ENCODE measurements at regions not wholly inside any gene's neighbourhood (a gene's known extent, or its start where the extent isn't known, plus 50 kb on each side); places are given as distances from the start of the nearest gene placed in this dataset.

DNA sequence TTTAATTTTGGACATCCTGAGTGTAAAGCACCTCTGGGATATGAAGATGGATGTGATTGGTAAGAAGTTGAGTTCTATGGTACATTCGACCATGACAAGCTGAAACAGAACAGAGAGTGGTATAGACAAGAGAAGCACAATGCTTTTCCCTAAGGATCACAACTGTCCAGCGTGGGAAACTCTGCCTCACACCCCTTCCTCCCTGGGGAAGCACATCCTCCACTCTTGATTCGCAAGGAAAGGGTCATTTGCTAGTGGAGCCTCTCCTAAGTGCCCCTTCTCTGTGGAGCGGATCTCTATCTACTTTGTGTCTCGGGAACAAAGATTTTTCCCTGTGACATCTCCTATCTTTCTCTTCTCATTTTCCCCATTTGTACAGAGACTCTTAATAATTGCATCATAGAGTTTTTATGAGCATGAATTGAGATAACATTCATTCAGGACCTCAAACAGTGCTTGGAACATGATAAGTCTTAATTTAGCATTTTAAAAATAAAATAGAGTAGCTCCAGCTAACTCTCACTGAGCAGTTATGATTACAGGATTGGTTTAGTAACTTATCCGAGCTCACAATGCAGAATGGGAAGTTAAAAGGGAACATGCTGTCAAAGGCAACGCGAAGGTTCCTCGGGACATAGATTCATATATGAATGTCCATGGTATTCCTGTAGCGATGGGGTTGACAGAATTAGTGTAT lies 775.2 kb downstream of the C6orf118 start:
- Histone ChIP-seq H3K4me1 (ENCODE audit: control insufficient read depth, insufficient read depth, low read length) (no peaks in the 10 kb centered on the region), H3K27me3 (ENCODE audit: control insufficient read depth in 1 of 2, insufficient read depth in 2 of 2, low read length in 2 of 2) (no peaks in the 10 kb centered on the region), H3K9me3 (ENCODE audit: control insufficient read depth in 2 of 2, low read length in 2 of 2) (no peaks in the 10 kb centered on the region), H3K9ac (ENCODE audit: low read length in 2 of 2) (no peak overlapping the region), H3K27ac (ENCODE audit: low read length) (no peak overlapping the region), H3K36me3 (ENCODE audit: control insufficient read depth in 2 of 2, insufficient read depth in 2 of 2, low read length in 2 of 2) (no peaks in the 10 kb centered on the region), H3K4me3 (ENCODE audit: low read length in 2 of 2) (no peak overlapping the region)

DNA sequence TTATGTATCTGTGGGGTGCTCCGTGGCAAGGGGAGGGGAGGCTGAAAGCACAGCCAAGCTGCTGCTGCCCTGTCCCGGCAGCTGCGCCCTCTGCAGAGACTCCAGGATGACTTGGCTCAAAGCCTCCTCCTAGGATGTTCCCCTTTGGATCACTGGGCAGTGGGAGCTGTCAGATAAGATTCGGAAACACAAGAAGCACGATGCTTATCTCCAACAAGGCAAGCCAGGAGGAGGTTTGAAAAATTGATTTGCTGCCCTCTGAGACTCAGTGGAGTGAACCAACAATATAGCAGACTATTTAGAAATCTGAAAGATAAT lies 776.4 kb downstream of the C6orf118 start:
- Histone ChIP-seq H3K36me3 (ENCODE audit: control insufficient read depth in 2 of 2, insufficient read depth in 2 of 2, low read length in 2 of 2) (no peaks in the 10 kb centered on the region), H3K27ac (ENCODE audit: low read length) (no peak overlapping the region), H3K4me1 (ENCODE audit: control insufficient read depth, insufficient read depth, low read length) (no peaks in the 10 kb centered on the region), H3K27me3 (ENCODE audit: control insufficient read depth in 1 of 2, insufficient read depth in 2 of 2, low read length in 2 of 2) (no peaks in the 10 kb centered on the region), H3K9me3 (ENCODE audit: control insufficient read depth in 2 of 2, low read length in 2 of 2) (no peaks in the 10 kb centered on the region), H3K9ac (ENCODE audit: low read length in 2 of 2) (no peak overlapping the region), H3K4me3 (ENCODE audit: low read length in 2 of 2) (no peak overlapping the region)

GRCh38 chr6:164532198-164533044 lies 777.0 kb downstream of the C6orf118 start:
- no peaks in the 10 kb centered on the region for H3K4me1 ChIP-seq (ENCODE audit: control insufficient read depth, insufficient read depth, low read length)
- no peaks in the 10 kb centered on the region for H3K9me3 ChIP-seq (ENCODE audit: control insufficient read depth in 2 of 2, low read length in 2 of 2)
- H3K36me3 ChIP-seq (ENCODE audit: control insufficient read depth in 2 of 2, insufficient read depth in 2 of 2, low read length in 2 of 2) = no peaks in the 10 kb centered on the region
- no peak overlapping the region for H3K9ac ChIP-seq (ENCODE audit: low read length in 2 of 2)
- no peaks in the 10 kb centered on the region for H3K27me3 ChIP-seq (ENCODE audit: control insufficient read depth in 1 of 2, insufficient read depth in 2 of 2, low read length in 2 of 2)
- no peak overlapping the region for H3K4me3 ChIP-seq (ENCODE audit: low read length in 2 of 2)
- H3K27ac ChIP-seq (ENCODE audit: low read length) = no peak overlapping the region

DNA sequence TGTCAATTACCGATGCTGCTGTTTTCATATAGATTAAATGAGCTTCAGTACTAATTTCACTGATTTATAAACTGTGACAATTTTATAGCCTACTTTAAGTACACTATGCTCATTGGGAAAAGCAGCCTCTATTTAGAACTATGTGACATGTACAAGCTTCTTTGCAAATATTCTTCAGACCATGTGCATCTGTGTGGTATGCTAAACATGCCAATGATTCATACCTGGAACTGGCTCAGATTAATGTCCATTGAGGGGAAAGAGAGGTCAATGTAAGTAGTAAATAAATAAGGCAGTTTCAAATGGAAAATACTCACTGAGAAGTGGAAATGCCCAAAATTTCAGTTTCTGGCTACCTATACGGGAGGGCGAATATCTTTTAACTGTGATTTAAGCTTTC lies 777.7 kb downstream of the C6orf118 start:
- no peaks in the 10 kb centered on the region for H3K36me3 ChIP-seq (ENCODE audit: control insufficient read depth in 2 of 2, insufficient read depth in 2 of 2, low read length in 2 of 2)
- no peaks in the 10 kb centered on the region for H3K9me3 ChIP-seq (ENCODE audit: control insufficient read depth in 2 of 2, low read length in 2 of 2)
- H3K4me1 ChIP-seq (ENCODE audit: control insufficient read depth, insufficient read depth, low read length) = no peaks in the 10 kb centered on the region
- H3K9ac ChIP-seq (ENCODE audit: low read length in 2 of 2) = no peak overlapping the region
- H3K27me3 ChIP-seq (ENCODE audit: control insufficient read depth in 1 of 2, insufficient read depth in 2 of 2, low read length in 2 of 2) = no peaks in the 10 kb centered on the region
- H3K4me3 ChIP-seq (ENCODE audit: low read length in 2 of 2) = no peak overlapping the region
- no peak overlapping the region for H3K27ac ChIP-seq (ENCODE audit: low read length)

GRCh38 chr6:164528539-164528938 lies 780.9 kb downstream of the C6orf118 start:
- no peaks in the 10 kb centered on the region for H3K27me3 ChIP-seq (ENCODE audit: control insufficient read depth in 1 of 2, insufficient read depth in 2 of 2, low read length in 2 of 2)
- H3K9ac ChIP-seq (ENCODE audit: low read length in 2 of 2) = no peak overlapping the region
- H3K9me3 ChIP-seq (ENCODE audit: control insufficient read depth in 2 of 2, low read length in 2 of 2) = peaks cover 0 to 2% of the 10 kb centered on the region in 2 donors
- H3K4me1 ChIP-seq (ENCODE audit: control insufficient read depth, insufficient read depth, low read length) = no peaks in the 10 kb centered on the region
- H3K27ac ChIP-seq (ENCODE audit: low read length) = no peak overlapping the region
- H3K36me3 ChIP-seq (ENCODE audit: control insufficient read depth in 2 of 2, insufficient read depth in 2 of 2, low read length in 2 of 2) = no peaks in the 10 kb centered on the region
- H3K4me3 ChIP-seq (ENCODE audit: low read length in 2 of 2) = no peak overlapping the region

DNA sequence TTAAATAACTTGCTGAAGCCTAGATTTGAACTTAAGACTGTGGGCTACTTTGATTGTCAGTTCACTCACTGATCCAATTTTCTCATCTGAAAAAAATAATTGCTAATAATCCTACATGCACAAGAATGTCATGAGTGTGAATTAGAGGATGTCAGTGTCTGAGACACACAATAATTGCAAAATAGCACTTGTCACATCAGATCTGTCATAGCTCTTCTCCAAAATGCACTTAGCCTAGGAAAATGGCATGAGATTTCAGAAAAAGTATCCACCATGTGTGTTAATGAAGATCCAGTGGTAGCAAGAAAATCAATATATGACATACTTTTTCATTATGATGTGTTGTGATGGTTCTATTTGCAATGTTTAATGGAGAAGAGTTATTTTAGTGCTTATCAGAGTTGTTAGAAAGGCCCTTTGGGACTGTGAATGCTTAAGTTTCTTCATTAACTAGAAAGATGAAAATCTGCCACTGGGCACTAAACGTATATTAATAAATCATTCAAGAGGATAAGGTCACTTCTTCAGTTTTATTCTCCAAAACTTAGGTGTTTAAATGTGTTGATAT lies 786.2 kb downstream of the C6orf118 start:
- Histone ChIP-seq H3K9me3 (ENCODE audit: control insufficient read depth in 2 of 2, low read length in 2 of 2) (peaks cover 2 to 5% of the 10 kb centered on the region in 2 donors), H3K36me3 (ENCODE audit: control insufficient read depth in 2 of 2, insufficient read depth in 2 of 2, low read length in 2 of 2) (no peaks in the 10 kb centered on the region), H3K27ac (ENCODE audit: low read length) (no peak overlapping the region), H3K4me1 (ENCODE audit: control insufficient read depth, insufficient read depth, low read length) (no peaks in the 10 kb centered on the region), H3K4me3 (ENCODE audit: low read length in 2 of 2) (no peak overlapping the region), H3K27me3 (ENCODE audit: control insufficient read depth in 1 of 2, insufficient read depth in 2 of 2, low read length in 2 of 2) (no peaks in the 10 kb centered on the region), H3K9ac (ENCODE audit: low read length in 2 of 2) (no peak overlapping the region)

DNA sequence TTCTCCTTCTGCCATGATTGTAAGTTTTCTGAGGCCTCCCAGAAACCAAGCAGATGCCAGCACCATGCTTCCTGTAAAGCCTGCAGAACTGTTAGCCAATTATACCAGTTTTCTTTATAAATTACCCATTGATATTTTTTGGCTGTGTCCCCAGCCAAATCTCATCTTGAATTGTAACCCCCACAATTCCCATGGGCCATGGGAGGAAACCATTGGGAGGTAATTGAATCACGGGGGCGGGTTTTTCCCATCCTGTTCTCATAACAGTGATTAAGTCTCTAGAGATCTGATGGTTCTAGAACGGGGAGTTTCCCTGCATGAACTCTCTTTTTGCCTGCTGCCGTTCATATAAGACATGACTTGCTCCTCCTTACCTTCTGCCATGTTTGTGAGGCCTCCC lies 788.5 kb downstream of the C6orf118 start:
- no peaks in the 10 kb centered on the region for H3K4me1 ChIP-seq (ENCODE audit: control insufficient read depth, insufficient read depth, low read length)
- no peak overlapping the region for H3K27ac ChIP-seq (ENCODE audit: low read length)
- no peak overlapping the region for H3K4me3 ChIP-seq (ENCODE audit: low read length in 2 of 2)
- H3K36me3 ChIP-seq (ENCODE audit: control insufficient read depth in 2 of 2, insufficient read depth in 2 of 2, low read length in 2 of 2) = no peaks in the 10 kb centered on the region
- H3K9ac ChIP-seq (ENCODE audit: low read length in 2 of 2) = no peak overlapping the region
- peaks cover 2 to 5% of the 10 kb centered on the region in 2 donors for H3K9me3 ChIP-seq (ENCODE audit: control insufficient read depth in 2 of 2, low read length in 2 of 2)
- H3K27me3 ChIP-seq (ENCODE audit: control insufficient read depth in 1 of 2, insufficient read depth in 2 of 2, low read length in 2 of 2) = no peaks in the 10 kb centered on the region

DNA sequence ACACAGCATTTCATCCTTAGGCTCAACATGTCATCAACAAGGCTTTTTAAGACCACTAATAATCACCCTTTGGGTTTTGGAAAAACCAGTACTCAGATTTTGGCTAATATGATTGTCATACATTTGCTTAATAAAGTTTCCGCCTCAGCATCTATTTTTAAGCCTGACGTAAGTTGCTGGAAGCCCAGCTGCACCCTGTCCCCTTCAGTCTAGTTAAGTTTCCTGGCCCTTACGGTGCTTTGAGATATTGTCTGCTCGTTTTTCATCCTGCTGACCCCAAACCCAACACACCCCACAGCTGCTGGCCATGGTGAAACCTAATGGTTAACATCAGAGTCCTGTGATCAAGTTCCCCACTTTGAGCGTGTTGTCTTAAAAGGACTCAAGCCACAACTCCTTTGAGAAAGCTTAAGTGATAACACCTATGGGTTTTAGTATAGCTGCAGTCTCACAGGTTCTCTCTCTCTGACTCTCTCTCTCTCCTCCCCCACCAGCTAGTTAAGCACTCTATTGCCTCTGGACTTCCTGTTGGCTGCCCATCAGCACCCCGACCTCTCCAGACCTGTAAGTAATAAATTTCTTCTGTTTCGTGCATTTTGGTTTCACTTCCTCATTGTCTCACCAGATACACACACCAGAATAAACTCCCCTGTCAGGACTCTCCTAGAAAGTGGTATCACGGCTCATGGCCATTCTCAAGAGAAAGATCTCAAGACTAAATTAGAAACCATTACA lies 802.0 kb downstream of the C6orf118 start:
- Histone ChIP-seq H3K9ac (ENCODE audit: low read length in 2 of 2) (peak overlapping the region in 1 of 2 donors; percentile 13), H3K4me1 (ENCODE audit: control insufficient read depth, insufficient read depth, low read length) (no peaks in the 10 kb centered on the region), H3K9me3 (ENCODE audit: control insufficient read depth in 2 of 2, low read length in 2 of 2) (no peaks in the 10 kb centered on the region), H3K27me3 (ENCODE audit: control insufficient read depth in 1 of 2, insufficient read depth in 2 of 2, low read length in 2 of 2) (no peaks in the 10 kb centered on the region), H3K4me3 (ENCODE audit: low read length in 2 of 2) (peak overlapping the region in 1 of 2 donors; percentile 47), H3K36me3 (ENCODE audit: control insufficient read depth in 2 of 2, insufficient read depth in 2 of 2, low read length in 2 of 2) (no peaks in the 10 kb centered on the region), H3K27ac (ENCODE audit: low read length) (no peak overlapping the region)

DNA sequence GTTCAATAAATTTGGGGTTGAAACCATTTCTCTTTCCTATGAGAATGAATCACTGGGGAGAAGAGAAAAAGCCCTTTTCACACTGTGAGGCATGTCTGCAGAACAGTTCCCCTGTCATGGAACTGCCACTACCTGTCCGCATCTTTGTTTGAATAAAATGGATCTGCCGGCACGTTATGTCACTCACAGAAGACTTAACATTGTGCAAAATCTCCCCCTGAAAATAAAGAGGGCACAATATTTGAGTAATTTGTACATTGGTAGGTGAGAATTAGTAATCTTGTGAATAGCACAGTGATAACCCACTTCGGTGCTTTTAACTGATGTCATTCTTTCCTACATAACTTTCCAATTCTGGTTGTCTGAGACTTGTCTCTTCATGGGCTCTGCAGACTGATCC lies 804.0 kb downstream of the C6orf118 start:
- Histone ChIP-seq H3K27me3 (ENCODE audit: control insufficient read depth in 1 of 2, insufficient read depth in 2 of 2, low read length in 2 of 2) (no peaks in the 10 kb centered on the region), H3K27ac (ENCODE audit: low read length) (no peak overlapping the region), H3K4me1 (ENCODE audit: control insufficient read depth, insufficient read depth, low read length) (no peaks in the 10 kb centered on the region)

DNA sequence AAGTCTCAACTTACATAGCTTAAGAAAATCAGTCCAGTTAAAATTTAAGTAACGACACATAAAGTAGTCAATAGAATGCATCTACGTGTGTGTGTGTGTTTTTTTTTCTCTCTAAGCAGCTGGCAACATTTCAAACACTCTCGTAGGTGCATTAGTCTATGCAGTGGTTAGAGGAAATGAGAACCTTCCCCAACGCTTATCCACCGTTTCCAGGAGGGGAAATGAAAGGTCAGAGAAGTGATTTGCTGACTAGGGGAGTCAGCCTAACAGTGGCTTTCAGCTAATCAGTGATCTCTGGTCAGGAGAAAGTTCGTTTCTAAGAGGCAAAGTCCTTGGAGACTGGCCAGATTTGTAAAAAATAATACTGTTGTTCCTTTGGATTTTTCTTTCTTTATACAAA lies 806.6 kb downstream of the C6orf118 start:
- H3K27me3 ChIP-seq (ENCODE audit: control insufficient read depth in 1 of 2, insufficient read depth in 2 of 2, low read length in 2 of 2) = no peaks in the 10 kb centered on the region
- no peak overlapping the region for H3K27ac ChIP-seq (ENCODE audit: low read length)
- no peaks in the 10 kb centered on the region for H3K9me3 ChIP-seq (ENCODE audit: control insufficient read depth in 2 of 2, low read length in 2 of 2)
- H3K36me3 ChIP-seq (ENCODE audit: control insufficient read depth in 2 of 2, insufficient read depth in 2 of 2, low read length in 2 of 2) = no peaks in the 10 kb centered on the region
- no peak overlapping the region for H3K9ac ChIP-seq (ENCODE audit: low read length in 2 of 2)
- no peak overlapping the region for H3K4me3 ChIP-seq (ENCODE audit: low read length in 2 of 2)
- H3K4me1 ChIP-seq (ENCODE audit: control insufficient read depth, insufficient read depth, low read length) = no peaks in the 10 kb centered on the region

More for the DNA sequence above, 804.0 kb downstream of the C6orf118 start:
- Histone ChIP-seq H3K36me3 (ENCODE audit: control insufficient read depth in 2 of 2, insufficient read depth in 2 of 2, low read length in 2 of 2) (no peaks in the 10 kb centered on the region), H3K9me3 (ENCODE audit: control insufficient read depth in 2 of 2, low read length in 2 of 2) (no peaks in the 10 kb centered on the region), H3K9ac (ENCODE audit: low read length in 2 of 2) (no peak overlapping the region), H3K4me3 (ENCODE audit: low read length in 2 of 2) (no peak overlapping the region)

Data from stomach smooth muscle (tissue), 2 donors.